ENCODE measurements at regions not wholly inside any gene's neighbourhood (a gene's known extent, or its start where the extent isn't known, plus 50 kb on each side); places are given as distances from the start of the nearest gene placed in this dataset.

GRCh38 chr2:60612033-60612432 is 58.6 kb upstream of the BCL11A start:
- TF ChIP-seq CTCF (IDR thresholded peaks at IDR 0.05; ENCODE audit: insufficient read depth, low read depth, low read length) (no peak), EZH2 (IDR thresholded peaks at IDR 0.05; ENCODE audit: insufficient read depth, low read length) (no peak)

All from astrocyte (in vitro differentiated cells and primary cell).